ENCODE measurements at regions not wholly inside any gene's neighbourhood (a gene's known extent, or its start where the extent isn't known, plus 50 kb on each side); places are given as distances from the start of the nearest gene placed in this dataset.

- H3K4me1 Mint-ChIP-seq (ENCODE audit: low read depth) = no peaks in the 10 kb centered on the region
- no peak overlapping the region for H3K4me3 Mint-ChIP-seq (ENCODE audit: low read depth)
- no peaks in the 10 kb centered on the region for H3K27me3 Mint-ChIP-seq
- no peak for DNase-seq (ENCODE audit: low spot score, unreplicated experiment)
- TF ChIP-seq CTCF (IDR thresholded peaks at IDR 0.05; ENCODE audit: unreplicated experiment) = no peak
- H3K9me3 Mint-ChIP-seq (ENCODE audit: low read depth) = no peaks in the 10 kb centered on the region
- no peaks in the 10 kb centered on the region for H3K36me3 Mint-ChIP-seq (ENCODE audit: insufficient read depth)
- no peak overlapping the region for H3K27ac Mint-ChIP-seq
Observed at GRCh38 chr13:56713656-56714055, 427.1 kb upstream of the PRR20A start.

GRCh38 chr13:56718791-56719190 is 421.9 kb upstream of the PRR20A start:
- DNase-seq (ENCODE audit: low spot score, unreplicated experiment) = no peak
- Mint-ChIP-seq H3K9me3 (ENCODE audit: low read depth) (no peaks in the 10 kb centered on the region), H3K4me1 (ENCODE audit: low read depth) (no peaks in the 10 kb centered on the region), H3K27me3 (no peaks in the 10 kb centered on the region), H3K36me3 (ENCODE audit: insufficient read depth) (no peaks in the 10 kb centered on the region), H3K4me3 (ENCODE audit: low read depth) (no peak overlapping the region), H3K27ac (no peak overlapping the region)
- no peak for TF ChIP-seq CTCF (IDR thresholded peaks at IDR 0.05; ENCODE audit: unreplicated experiment)

- no peak for TF ChIP-seq CTCF (IDR thresholded peaks at IDR 0.05; ENCODE audit: unreplicated experiment)
- Mint-ChIP-seq H3K27me3 (no peaks in the 10 kb centered on the region), H3K4me1 (ENCODE audit: low read depth) (no peaks in the 10 kb centered on the region), H3K4me3 (ENCODE audit: low read depth) (no peak overlapping the region), H3K9me3 (ENCODE audit: low read depth) (no peaks in the 10 kb centered on the region), H3K36me3 (ENCODE audit: insufficient read depth) (no peaks in the 10 kb centered on the region), H3K27ac (no peak overlapping the region)
- no peak for DNase-seq (ENCODE audit: low spot score, unreplicated experiment)
Observed at GRCh38 chr13:56720841-56721240, 419.9 kb upstream of the PRR20A start.

- Mint-ChIP-seq H3K4me1 (ENCODE audit: low read depth) (no peaks in the 10 kb centered on the region), H3K4me3 (ENCODE audit: low read depth) (peak overlapping the region; percentile 71), H3K27ac (no peak overlapping the region), H3K36me3 (ENCODE audit: insufficient read depth) (no peaks in the 10 kb centered on the region), H3K9me3 (ENCODE audit: low read depth) (no peaks in the 10 kb centered on the region), H3K27me3 (no peaks in the 10 kb centered on the region)
- peak; percentile 19 for DNase-seq (ENCODE audit: low spot score, unreplicated experiment)
- TF ChIP-seq CTCF (IDR thresholded peaks at IDR 0.05; ENCODE audit: unreplicated experiment) = no peak
Observed at GRCh38 chr13:56735537-56735942, 405.2 kb upstream of the PRR20A start.

- no peak for TF ChIP-seq CTCF (IDR thresholded peaks at IDR 0.05; ENCODE audit: unreplicated experiment)
- Mint-ChIP-seq H3K4me3 (ENCODE audit: low read depth) (peak overlapping the region; percentile 4), H3K4me1 (ENCODE audit: low read depth) (no peaks in the 10 kb centered on the region), H3K9me3 (ENCODE audit: low read depth) (no peaks in the 10 kb centered on the region), H3K27me3 (no peaks in the 10 kb centered on the region), H3K27ac (no peak overlapping the region), H3K36me3 (ENCODE audit: insufficient read depth) (no peaks in the 10 kb centered on the region)
- no peak for DNase-seq (ENCODE audit: low spot score, unreplicated experiment)
Observed at GRCh38 chr13:56736966-56737365, 403.8 kb upstream of the PRR20A start.
